Neural progenitor cell (in vitro differentiated cells): ENCODE measurements at regions not wholly inside any gene's neighbourhood (a gene's known extent, or its start where the extent isn't known, plus 50 kb on each side); places are given as distances from the start of the nearest gene placed in this dataset.

ENCODE experiments used
- CTCF ChIP-seq: fragments of 200-600 bp; sonication (generic); IDR thresholded peaks from 2 replicates; pipeline ENCODE4 v1.5.1; 2017; ENCODE audit warnings: antibody characterized with exemption, mild to moderate bottlenecking
- EZH2 ChIP-seq: fragments of 200-600 bp; sonication (generic); IDR thresholded peaks from 2 replicates; pipeline ENCODE4 v1.6.1; 2017; ENCODE audit warnings: antibody characterized with exemption, mild to moderate bottlenecking, moderate library complexity

DNA sequence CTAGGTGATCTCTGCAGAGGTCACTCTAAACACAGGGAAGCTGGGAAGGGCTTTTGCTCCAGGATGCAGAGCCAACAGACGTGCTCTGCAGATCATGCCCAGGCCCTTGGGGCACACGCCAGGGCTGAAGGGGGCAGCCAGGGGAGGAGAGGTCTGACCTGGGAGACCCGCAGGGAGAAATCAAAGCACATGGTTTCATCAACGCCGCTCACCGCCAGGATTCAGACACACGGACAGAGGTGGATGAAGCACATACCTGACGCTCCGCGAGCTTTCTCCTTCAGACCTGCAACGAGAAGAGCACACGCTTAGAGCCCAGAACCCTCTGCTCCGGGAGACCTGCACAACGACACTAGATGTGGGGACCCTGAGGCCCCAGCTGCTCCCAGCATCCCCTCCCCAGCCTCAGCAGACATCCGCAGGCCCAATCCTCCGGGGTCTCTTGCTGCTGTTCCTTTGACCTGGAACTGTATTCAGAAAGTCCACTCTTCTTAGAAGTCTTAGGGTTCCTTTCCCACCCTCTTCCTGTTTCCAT lies 90.7 kb upstream of the IQSEC1 start:
- TF ChIP-seq EZH2 (no peak), CTCF (no peak)
